B cell (primary cell): ENCODE measurements at regions not wholly inside any gene's neighbourhood (a gene's known extent, or its start where the extent isn't known, plus 50 kb on each side); places are given as distances from the start of the nearest gene placed in this dataset.

ENCODE experiments used
- EZH2 ChIP-seq: IDR thresholded peaks from 2 replicates; pipeline ENCODE4 v1.6.1; 2012; ENCODE audit warnings: borderline replicate concordance, low read depth, mild to moderate bottlenecking, moderate library complexity, low read length; ENCODE audit not compliant: insufficient read depth, poor library complexity, severe bottlenecking
- TF ChIP-seq, protein P1 (sequence below): fragments of 200-600 bp; IDR thresholded peaks from one replicate; pipeline ENCODE4 v1.8.0; 2022; ENCODE audit warnings: antibody characterized with exemption, mild to moderate bottlenecking

DNA sequence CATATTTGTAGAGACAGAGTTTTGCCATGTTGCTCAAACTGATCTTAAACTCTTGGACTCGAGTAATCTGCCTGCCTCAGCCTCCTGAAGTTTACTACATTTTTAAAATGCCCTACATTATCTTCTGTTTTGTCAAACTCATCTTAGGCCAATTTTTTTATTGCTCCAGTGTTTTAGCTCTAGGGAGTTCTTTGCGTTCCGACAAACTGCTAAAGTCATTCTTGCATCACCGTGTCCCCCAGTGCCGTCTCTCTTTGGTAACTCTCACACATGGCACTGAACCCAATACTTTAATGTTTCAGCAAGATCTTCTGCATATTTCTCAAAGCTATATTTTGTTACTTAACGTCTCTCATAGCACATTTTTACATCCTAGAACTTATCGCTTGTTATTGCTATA lies 440.9 kb upstream of the NRXN1 start:
- TF ChIP-seq, protein P1, sequence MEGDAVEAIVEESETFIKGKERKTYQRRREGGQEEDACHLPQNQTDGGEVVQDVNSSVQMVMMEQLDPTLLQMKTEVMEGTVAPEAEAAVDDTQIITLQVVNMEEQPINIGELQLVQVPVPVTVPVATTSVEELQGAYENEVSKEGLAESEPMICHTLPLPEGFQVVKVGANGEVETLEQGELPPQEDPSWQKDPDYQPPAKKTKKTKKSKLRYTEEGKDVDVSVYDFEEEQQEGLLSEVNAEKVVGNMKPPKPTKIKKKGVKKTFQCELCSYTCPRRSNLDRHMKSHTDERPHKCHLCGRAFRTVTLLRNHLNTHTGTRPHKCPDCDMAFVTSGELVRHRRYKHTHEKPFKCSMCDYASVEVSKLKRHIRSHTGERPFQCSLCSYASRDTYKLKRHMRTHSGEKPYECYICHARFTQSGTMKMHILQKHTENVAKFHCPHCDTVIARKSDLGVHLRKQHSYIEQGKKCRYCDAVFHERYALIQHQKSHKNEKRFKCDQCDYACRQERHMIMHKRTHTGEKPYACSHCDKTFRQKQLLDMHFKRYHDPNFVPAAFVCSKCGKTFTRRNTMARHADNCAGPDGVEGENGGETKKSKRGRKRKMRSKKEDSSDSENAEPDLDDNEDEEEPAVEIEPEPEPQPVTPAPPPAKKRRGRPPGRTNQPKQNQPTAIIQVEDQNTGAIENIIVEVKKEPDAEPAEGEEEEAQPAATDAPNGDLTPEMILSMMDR, result no peak
- TF ChIP-seq EZH2, result no peak
